NK-92 (cell line): ENCODE measurements at regions not wholly inside any gene's neighbourhood (a gene's known extent, or its start where the extent isn't known, plus 50 kb on each side); places are given as distances from the start of the nearest gene placed in this dataset.

ENCODE experiments used
- DNase-seq: peaks from one replicate; lab custom pipeline; 2025; ENCODE audit not compliant: unreplicated experiment; lab: John Stamatoyannopoulos, UW

GRCh38 chr4:28536124-28536523 is 1675.5 kb downstream of the STIM2 start:
- DNase-seq, result no peak

- no peak for DNase-seq
Observed at GRCh38 chr4:28545986-28546385, 1685.3 kb downstream of the STIM2 start.

GRCh38 chr4:28548136-28548535 is 1687.5 kb downstream of the STIM2 start:
- no peak for DNase-seq

GRCh38 chr4:28548594-28548993 is 1688.0 kb downstream of the STIM2 start:
- DNase-seq, result no peak

GRCh38 chr4:28555866-28556265 is 1695.2 kb downstream of the STIM2 start:
- DNase-seq, result no peak

GRCh38 chr4:28557755-28558154 is 1697.1 kb downstream of the STIM2 start:
- no peak for DNase-seq

- DNase-seq, result no peak
Observed at GRCh38 chr4:28558895-28559294, 1698.3 kb downstream of the STIM2 start.

- no peak for DNase-seq
Observed at GRCh38 chr4:28562913-28563312, 1702.3 kb downstream of the STIM2 start.

- no peak for DNase-seq
Observed at GRCh38 chr4:28565396-28565795, 1704.8 kb downstream of the STIM2 start.

GRCh38 chr4:28600958-28601357 is 1740.3 kb downstream of the STIM2 start:
- no peak for DNase-seq

GRCh38 chr4:28621591-28621990 is 1761.0 kb downstream of the STIM2 start:
- no peak for DNase-seq

GRCh38 chr4:28636971-28637370 is 1776.3 kb downstream of the STIM2 start:
- DNase-seq, result no peak

- no peak for DNase-seq
Observed at GRCh38 chr4:28639747-28640146, 1779.1 kb downstream of the STIM2 start.

- no peak for DNase-seq
Observed at GRCh38 chr4:28654618-28655017, 1794.0 kb downstream of the STIM2 start.

GRCh38 chr4:28665306-28665705 is 1804.7 kb downstream of the STIM2 start:
- DNase-seq, result no peak

- no peak for DNase-seq
Observed at GRCh38 chr4:28675582-28675981, 1814.9 kb downstream of the STIM2 start.

- no peak for DNase-seq
Observed at GRCh38 chr4:28677808-28678207, 1817.2 kb downstream of the STIM2 start.

GRCh38 chr4:28682847-28683246 is 1822.2 kb downstream of the STIM2 start:
- no peak for DNase-seq

- no peak for DNase-seq
Observed at GRCh38 chr4:28686618-28687017, 1826.0 kb downstream of the STIM2 start.

GRCh38 chr4:28690890-28691289 is 1830.2 kb downstream of the STIM2 start:
- no peak for DNase-seq

GRCh38 chr4:28702571-28702970 is 1841.9 kb downstream of the STIM2 start:
- no peak for DNase-seq

GRCh38 chr4:28709891-28710290 is 1849.2 kb downstream of the STIM2 start:
- DNase-seq, result no peak

- DNase-seq, result no peak
Observed at GRCh38 chr4:28723371-28723770, 1862.7 kb downstream of the STIM2 start.

GRCh38 chr4:28724239-28724638 is 1863.6 kb downstream of the STIM2 start:
- no peak for DNase-seq
